GM20431 (cell line): ENCODE measurements at regions not wholly inside any gene's neighbourhood (a gene's known extent, or its start where the extent isn't known, plus 50 kb on each side); places are given as distances from the start of the nearest gene placed in this dataset.

Experiments
- in situ Hi-C: fragments of 300-500 bp; cut with MseI, MboI; formaldehyde crosslinking; loops from one replicate; pipeline ENCODE4 v1.15.0; 2020; ENCODE audit warnings: low sequenced_read_pairs; ENCODE audit not compliant: unreplicated experiment

DNA sequence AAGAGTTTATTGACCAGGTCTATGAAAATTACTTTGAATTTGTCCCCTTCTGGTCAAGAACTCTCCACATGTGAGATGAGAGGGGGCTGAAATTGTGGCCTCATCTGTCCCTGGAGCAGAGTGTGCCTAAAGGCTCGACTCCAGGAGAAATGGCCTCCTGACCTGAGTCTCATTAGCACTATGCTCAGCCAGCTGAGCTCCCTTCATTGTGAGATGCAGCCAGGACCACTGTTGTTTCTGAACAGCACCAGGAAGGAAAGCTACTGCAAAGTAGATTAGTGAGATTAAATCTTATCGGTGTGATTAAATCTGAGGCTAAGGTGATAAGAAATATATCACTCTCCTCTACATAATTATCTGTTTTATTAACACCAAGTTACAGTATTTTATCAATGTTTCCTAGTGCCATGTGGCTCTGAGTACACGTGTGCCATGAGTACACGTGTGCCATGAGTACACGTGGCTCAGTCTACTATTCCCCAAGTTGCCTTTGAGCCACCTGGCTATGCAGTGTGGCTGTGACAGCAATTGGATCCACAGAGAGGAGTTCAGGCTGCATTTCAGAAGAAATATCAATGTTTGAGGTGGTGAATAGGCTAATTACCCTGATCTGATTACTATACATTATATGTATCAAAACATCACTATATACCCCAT, 126.9 kb downstream of the IPMK start:
- in situ Hi-C loops: no loop called here

GRCh38 chr10:58140054-58140453, 127.6 kb downstream of the IPMK start:
- in situ Hi-C loops: no loop called here

DNA sequence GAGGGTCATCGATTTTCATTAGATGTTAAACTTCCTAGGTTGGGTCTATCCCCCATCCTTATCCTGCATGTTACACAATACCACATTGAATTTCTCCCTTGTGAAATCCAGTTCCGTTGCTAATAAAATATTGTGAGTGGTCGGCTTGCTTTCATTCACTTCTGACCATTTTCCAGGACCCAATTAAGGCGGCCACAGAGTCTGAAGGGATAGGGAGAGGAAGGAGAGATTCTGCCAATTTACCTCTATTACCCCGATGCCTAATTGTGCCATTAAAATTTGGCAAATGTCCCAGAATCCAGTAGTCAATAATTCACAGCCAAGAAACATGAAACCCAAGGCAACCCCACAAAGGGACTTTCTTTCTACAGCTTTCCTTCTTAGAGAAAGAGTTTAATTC, 129.9 kb downstream of the IPMK start:
- in situ Hi-C loops: no loop called here

- in situ Hi-C loops: no loop called here
Measured at GRCh38 chr10:58115218-58116050, 152.3 kb downstream of the IPMK start.

- in situ Hi-C loops: no loop called here
Measured at GRCh38 chr10:58109731-58110130, 158.0 kb downstream of the IPMK start.

GRCh38 chr10:58107506-58107905, 160.2 kb downstream of the IPMK start:
- in situ Hi-C loops: no loop called here

- in situ Hi-C loops: no loop called here
Measured at GRCh38 chr10:58106211-58107035, 161.3 kb downstream of the IPMK start.

- in situ Hi-C loops: no loop called here
Measured at GRCh38 chr10:58104351-58104751, 163.3 kb downstream of the IPMK start.

GRCh38 chr10:58102897-58103296, 164.8 kb downstream of the IPMK start:
- in situ Hi-C loops: no loop called here

DNA sequence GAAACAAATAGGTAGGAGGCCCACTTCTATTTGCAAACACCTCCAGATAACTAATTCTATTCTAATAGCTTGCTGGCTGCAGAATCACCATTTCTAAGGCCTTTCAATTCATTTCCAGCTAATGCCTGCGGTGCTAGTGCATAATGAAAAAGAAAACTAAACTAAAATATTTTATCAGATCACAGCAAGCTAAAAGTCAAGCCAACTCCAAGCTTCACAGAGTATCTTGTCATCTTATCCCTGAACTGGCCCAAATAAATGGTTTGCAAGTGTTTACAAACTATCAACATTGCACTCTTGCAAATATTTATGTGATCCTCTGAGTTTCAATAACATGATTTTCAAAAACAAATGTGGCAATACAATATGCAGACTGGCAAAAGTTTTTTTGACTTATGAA, 166.0 kb downstream of the IPMK start:
- in situ Hi-C loops: no loop called here

DNA sequence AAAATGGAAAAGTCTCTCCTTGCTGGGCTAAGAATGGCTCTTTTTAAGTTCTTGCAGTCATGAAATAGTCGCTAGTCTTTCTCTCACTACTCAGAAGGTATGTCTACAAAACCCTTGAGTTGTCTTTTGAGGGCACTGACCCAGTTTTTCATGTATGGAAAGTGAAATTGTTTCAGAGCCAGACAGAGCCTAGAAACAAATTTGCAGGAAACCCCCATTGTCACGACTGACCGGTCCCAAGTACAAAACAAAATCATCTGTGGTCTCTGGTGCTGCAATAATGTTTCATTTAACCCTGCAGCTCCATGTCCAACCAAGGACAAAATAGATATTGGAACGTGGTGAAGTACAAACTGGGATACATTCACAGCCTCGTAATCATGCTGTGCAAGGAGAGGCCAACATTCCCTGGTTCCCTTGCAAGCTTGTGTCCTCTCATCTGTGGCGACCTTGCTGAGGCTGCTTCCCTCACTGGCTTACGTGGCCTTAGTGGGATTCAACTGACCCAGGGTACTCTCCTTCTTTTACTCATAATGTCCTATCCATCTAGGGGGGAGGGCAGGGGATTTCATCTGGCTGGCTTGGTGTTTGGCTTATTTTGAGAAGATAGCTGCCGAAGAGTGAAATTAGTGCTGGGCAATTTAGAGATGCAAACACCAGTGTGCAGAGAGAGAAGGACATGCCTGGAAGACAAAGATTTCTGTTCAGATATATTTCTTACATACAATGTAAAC, 172.5 kb downstream of the IPMK start:
- in situ Hi-C loops: no loop called here

DNA sequence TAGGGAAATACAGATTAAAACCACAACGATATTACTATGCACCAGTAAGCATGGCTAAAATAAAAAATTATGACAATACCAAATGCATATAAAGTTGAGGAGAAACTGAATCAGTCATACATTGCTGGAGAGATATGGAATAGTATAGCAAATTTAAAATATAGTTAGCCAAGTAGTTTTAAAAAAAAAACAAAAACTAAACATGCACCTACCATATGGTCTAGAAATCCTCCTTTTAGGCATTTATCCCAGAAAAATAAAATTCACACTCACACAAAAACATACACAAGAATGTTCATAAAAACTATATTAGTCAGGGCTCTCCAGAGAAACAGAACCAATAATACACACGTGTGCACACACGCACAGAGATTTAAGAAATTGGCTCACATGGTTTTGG, 175.8 kb downstream of the IPMK start:
- in situ Hi-C loops: no loop called here

DNA sequence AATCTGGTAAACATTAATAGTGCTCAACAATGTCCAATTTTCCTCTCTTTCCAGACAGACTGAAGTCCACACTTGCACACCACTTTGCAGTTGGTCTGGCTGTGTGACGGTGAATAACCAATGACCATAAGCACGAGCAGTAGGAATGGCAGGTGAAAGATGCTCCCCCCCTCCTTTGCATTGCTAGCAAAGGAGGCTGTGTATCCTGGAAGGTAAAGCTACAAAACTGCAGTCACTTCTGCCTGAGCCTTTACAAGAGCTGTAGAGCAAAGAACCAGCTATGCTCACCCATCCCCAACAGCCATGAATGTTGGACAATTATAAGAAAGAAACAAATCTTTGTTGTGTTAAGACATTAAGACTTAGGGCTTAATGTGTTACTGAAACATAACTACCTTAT, 178.0 kb downstream of the IPMK start:
- in situ Hi-C loops: no loop called here

- in situ Hi-C loops: no loop called here
Measured at GRCh38 chr10:58087896-58088295, 179.8 kb downstream of the IPMK start.

GRCh38 chr10:58086763-58087150, 180.9 kb downstream of the IPMK start:
- in situ Hi-C loops: no loop called here

- in situ Hi-C loops: no loop called here
Measured at GRCh38 chr10:58086144-58086762, 181.4 kb downstream of the IPMK start.

DNA sequence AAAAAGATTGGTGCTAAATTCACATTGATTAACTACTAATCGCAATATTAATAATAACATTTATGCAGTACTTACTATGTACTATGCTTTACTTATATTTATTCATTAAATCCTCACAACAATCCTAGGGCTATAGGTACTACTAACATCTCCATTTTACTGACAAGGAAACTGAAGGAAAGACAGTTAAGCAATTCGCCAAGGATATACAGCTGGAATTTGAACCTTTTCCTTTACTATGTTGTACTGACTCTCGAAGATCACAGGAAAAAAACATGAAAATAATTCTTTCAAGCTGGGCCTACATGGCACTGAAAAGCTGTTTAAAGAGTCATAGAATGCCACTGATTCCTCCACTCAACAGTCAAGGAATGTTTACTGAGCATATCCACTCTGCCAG, 185.4 kb downstream of the IPMK start:
- in situ Hi-C loops: no loop called here

DNA sequence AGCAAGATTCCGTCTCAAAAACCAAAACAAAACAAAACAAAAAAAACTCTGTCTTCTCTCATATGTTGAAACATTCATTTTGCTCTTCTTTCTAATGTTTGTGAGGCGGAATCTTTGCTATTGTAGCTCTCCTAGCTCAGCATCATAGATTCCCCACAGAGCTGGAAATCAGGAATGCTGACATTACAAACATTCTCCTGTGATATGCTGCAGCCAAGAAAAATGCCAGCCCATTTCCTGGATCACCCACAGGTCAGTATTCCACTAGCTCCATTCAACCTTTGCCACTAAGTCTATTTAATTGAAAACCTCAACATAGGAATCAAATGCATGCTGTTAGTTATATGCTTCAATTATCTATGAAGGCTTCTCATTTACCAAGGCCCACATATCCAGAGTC, 186.3 kb downstream of the IPMK start:
- in situ Hi-C loops: no loop called here

DNA sequence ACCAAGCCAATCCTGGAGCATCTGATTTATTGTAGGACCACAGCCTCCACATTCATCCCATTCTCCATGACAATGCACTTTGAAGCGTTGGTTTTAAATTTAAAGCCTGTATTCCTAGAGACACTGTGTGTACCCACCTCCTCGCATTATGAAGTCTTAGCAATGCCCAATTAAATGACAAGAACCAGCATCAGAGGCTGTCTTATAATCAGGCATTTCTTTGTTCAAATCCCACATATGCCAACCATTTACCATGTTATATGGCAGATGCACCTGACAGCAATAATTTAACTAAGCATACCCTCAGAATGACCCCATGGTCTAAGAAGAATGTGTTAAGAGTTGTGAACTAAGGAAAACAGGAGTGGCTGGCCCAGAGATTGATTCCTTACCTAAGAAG, 188.2 kb downstream of the IPMK start:
- in situ Hi-C loops: no loop called here

DNA sequence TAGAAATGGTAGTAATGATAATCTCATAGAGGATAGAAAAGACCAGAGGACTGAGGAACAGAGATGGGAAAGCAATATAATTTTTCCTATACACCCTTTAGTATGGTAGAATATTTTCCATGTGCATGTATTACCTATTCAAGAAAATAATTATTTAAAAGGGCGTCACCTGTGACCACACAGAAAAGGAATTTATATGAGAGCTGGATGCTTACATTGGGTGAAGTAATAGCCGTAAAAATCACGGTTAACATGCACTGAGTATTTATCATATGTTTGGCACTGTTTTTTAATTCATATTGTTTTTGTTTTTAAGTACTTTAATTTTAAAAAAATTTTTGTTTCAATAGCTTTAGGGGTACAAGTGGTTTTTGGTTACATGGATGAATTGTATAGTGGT, 195.1 kb downstream of the IPMK start:
- in situ Hi-C loops: no loop called here
